Activated T-cell treated with anti-CD3 and anti-CD28 coated beads, Interleukin-2, amount 50 U/mL, for 24 hours (primary cell): ENCODE measurements at regions not wholly inside any gene's neighbourhood (a gene's known extent, or its start where the extent isn't known, plus 50 kb on each side); places are given as distances from the start of the nearest gene placed in this dataset.

Experiments used
- DNase-seq: peaks from one replicate; pipeline ENCODE4 v3.0.0-alpha.2; 2020
- H3K27ac Mint-ChIP-seq: 2 replicates; pipeline ENCODE4 v1.8.0; 2020; ENCODE audit warnings: mild to moderate bottlenecking, mixed read lengths
- H3K27me3 Mint-ChIP-seq: 2 replicates; pipeline ENCODE4 v1.8.0; 2020; ENCODE audit warnings: mixed read lengths
- H3K36me3 Mint-ChIP-seq: 2 replicates; pipeline ENCODE4 v1.8.0; 2020; ENCODE audit warnings: low read depth, mixed read lengths
- H3K4me1 Mint-ChIP-seq: 2 replicates; pipeline ENCODE4 v1.8.0; 2020; ENCODE audit warnings: low read depth, mixed read lengths
- H3K4me3 Mint-ChIP-seq: 2 replicates; pipeline ENCODE4 v1.8.0; 2020; ENCODE audit warnings: mild to moderate bottlenecking, moderate library complexity, mixed read lengths
- H3K9me3 Mint-ChIP-seq: 2 replicates; pipeline ENCODE4 v1.8.0; 2020; ENCODE audit warnings: mixed read lengths

GRCh38 chr5:169474226-169474625, 109.3 kb upstream of the SPDL1 start:
- no peak for DNase-seq
- Mint-ChIP-seq H3K36me3 (no peaks in the 10 kb centered on the region), H3K4me1 (no peaks in the 10 kb centered on the region), H3K9me3 (no peaks in the 10 kb centered on the region), H3K4me3 (no peak overlapping the region), H3K27me3 (peaks cover 21% of the 10 kb centered on the region), H3K27ac (no peak overlapping the region)

GRCh38 chr5:169472544-169472943, 111.0 kb upstream of the SPDL1 start:
- no peak overlapping the region for H3K27ac Mint-ChIP-seq
- H3K4me1 Mint-ChIP-seq, result no peaks in the 10 kb centered on the region
- H3K27me3 Mint-ChIP-seq, result peaks cover 24% of the 10 kb centered on the region
- DNase-seq, result no peak
- H3K36me3 Mint-ChIP-seq, result no peaks in the 10 kb centered on the region
- no peaks in the 10 kb centered on the region for H3K9me3 Mint-ChIP-seq
- H3K4me3 Mint-ChIP-seq, result no peak overlapping the region

GRCh38 chr5:169471021-169471420, 112.6 kb upstream of the SPDL1 start:
- DNase-seq, result no peak
- Mint-ChIP-seq H3K9me3 (no peaks in the 10 kb centered on the region), H3K4me1 (no peaks in the 10 kb centered on the region), H3K27me3 (peaks cover 23% of the 10 kb centered on the region), H3K36me3 (no peaks in the 10 kb centered on the region), H3K27ac (no peak overlapping the region), H3K4me3 (no peak overlapping the region)

- peaks cover 10% of the 10 kb centered on the region for H3K27me3 Mint-ChIP-seq
- no peak for DNase-seq
- no peak overlapping the region for H3K4me3 Mint-ChIP-seq
- H3K4me1 Mint-ChIP-seq, result no peaks in the 10 kb centered on the region
- H3K9me3 Mint-ChIP-seq, result no peaks in the 10 kb centered on the region
- no peaks in the 10 kb centered on the region for H3K36me3 Mint-ChIP-seq
- H3K27ac Mint-ChIP-seq, result no peak overlapping the region
Measured at GRCh38 chr5:169467041-169467771, 116.4 kb upstream of the SPDL1 start.

- Mint-ChIP-seq H3K4me3 (no peak overlapping the region), H3K36me3 (no peaks in the 10 kb centered on the region), H3K27ac (no peak overlapping the region), H3K27me3 (peaks cover 34% of the 10 kb centered on the region), H3K9me3 (no peaks in the 10 kb centered on the region), H3K4me1 (no peaks in the 10 kb centered on the region)
- DNase-seq, result no peak
Measured at GRCh38 chr5:169460896-169461295, 122.7 kb upstream of the SPDL1 start.

GRCh38 chr5:169460123-169460522, 123.5 kb upstream of the SPDL1 start:
- Mint-ChIP-seq H3K4me3 (no peak overlapping the region), H3K4me1 (no peaks in the 10 kb centered on the region), H3K27ac (no peak overlapping the region), H3K36me3 (no peaks in the 10 kb centered on the region), H3K9me3 (no peaks in the 10 kb centered on the region), H3K27me3 (peaks cover 35% of the 10 kb centered on the region)
- DNase-seq, result no peak

GRCh38 chr5:169458221-169458620, 125.4 kb upstream of the SPDL1 start:
- H3K36me3 Mint-ChIP-seq, result no peaks in the 10 kb centered on the region
- H3K27me3 Mint-ChIP-seq, result peaks cover 35% of the 10 kb centered on the region
- no peak for DNase-seq
- H3K9me3 Mint-ChIP-seq, result no peaks in the 10 kb centered on the region
- H3K4me3 Mint-ChIP-seq, result no peak overlapping the region
- H3K27ac Mint-ChIP-seq, result no peak overlapping the region
- H3K4me1 Mint-ChIP-seq, result no peaks in the 10 kb centered on the region

- H3K27ac Mint-ChIP-seq, result no peak overlapping the region
- no peak overlapping the region for H3K4me3 Mint-ChIP-seq
- no peaks in the 10 kb centered on the region for H3K4me1 Mint-ChIP-seq
- no peaks in the 10 kb centered on the region for H3K36me3 Mint-ChIP-seq
- H3K27me3 Mint-ChIP-seq, result no peaks in the 10 kb centered on the region
- no peaks in the 10 kb centered on the region for H3K9me3 Mint-ChIP-seq
- no peak for DNase-seq
Measured at GRCh38 chr5:169450464-169450863, 133.1 kb upstream of the SPDL1 start.

GRCh38 chr5:169448826-169449225, 134.7 kb upstream of the SPDL1 start:
- no peak overlapping the region for H3K4me3 Mint-ChIP-seq
- H3K36me3 Mint-ChIP-seq, result no peaks in the 10 kb centered on the region
- no peaks in the 10 kb centered on the region for H3K4me1 Mint-ChIP-seq
- H3K9me3 Mint-ChIP-seq, result no peaks in the 10 kb centered on the region
- H3K27me3 Mint-ChIP-seq, result no peaks in the 10 kb centered on the region
- no peak for DNase-seq
- H3K27ac Mint-ChIP-seq, result no peak overlapping the region

GRCh38 chr5:169445191-169445590, 138.4 kb upstream of the SPDL1 start:
- H3K27ac Mint-ChIP-seq, result no peak overlapping the region
- peaks cover 6% of the 10 kb centered on the region for H3K27me3 Mint-ChIP-seq
- H3K4me1 Mint-ChIP-seq, result no peaks in the 10 kb centered on the region
- no peaks in the 10 kb centered on the region for H3K36me3 Mint-ChIP-seq
- no peak overlapping the region for H3K4me3 Mint-ChIP-seq
- no peaks in the 10 kb centered on the region for H3K9me3 Mint-ChIP-seq
- DNase-seq, result no peak

GRCh38 chr5:169442913-169443784, 140.4 kb upstream of the SPDL1 start:
- Mint-ChIP-seq H3K9me3 (no peaks in the 10 kb centered on the region), H3K27me3 (peaks cover 12% of the 10 kb centered on the region), H3K4me3 (no peak overlapping the region), H3K36me3 (no peaks in the 10 kb centered on the region), H3K27ac (no peak overlapping the region), H3K4me1 (no peaks in the 10 kb centered on the region)
- no peak for DNase-seq

GRCh38 chr5:169442403-169442874, 141.1 kb upstream of the SPDL1 start:
- Mint-ChIP-seq H3K27me3 (peaks cover 17% of the 10 kb centered on the region), H3K27ac (no peak overlapping the region), H3K4me3 (no peak overlapping the region), H3K36me3 (no peaks in the 10 kb centered on the region), H3K4me1 (no peaks in the 10 kb centered on the region), H3K9me3 (no peaks in the 10 kb centered on the region)
- no peak for DNase-seq

GRCh38 chr5:169440107-169440705, 139.3 kb upstream of the SLIT3 start:
- Mint-ChIP-seq H3K9me3 (no peaks in the 10 kb centered on the region), H3K36me3 (no peaks in the 10 kb centered on the region), H3K27me3 (peaks cover 19% of the 10 kb centered on the region), H3K4me1 (no peaks in the 10 kb centered on the region), H3K4me3 (no peak overlapping the region), H3K27ac (no peak overlapping the region)
- no peak for DNase-seq

- Mint-ChIP-seq H3K27ac (no peak overlapping the region), H3K9me3 (no peaks in the 10 kb centered on the region), H3K36me3 (no peaks in the 10 kb centered on the region), H3K27me3 (peaks cover 19% of the 10 kb centered on the region), H3K4me3 (no peak overlapping the region), H3K4me1 (no peaks in the 10 kb centered on the region)
- no peak for DNase-seq
Measured at GRCh38 chr5:169439362-169439761, 138.4 kb upstream of the SLIT3 start.
